RWPE2 (cell line): ENCODE measurements at regions not wholly inside any gene's neighbourhood (a gene's known extent, or its start where the extent isn't known, plus 50 kb on each side); places are given as distances from the start of the nearest gene placed in this dataset.
"Not testable (repeated sequence)": the region's sequence is repeated elsewhere in the genome, so short reads cannot be mapped to it uniquely, and the experiment has no call there.

ENCODE experiments used
- ATAC-seq: fragments of 200-7000 bp; cut with Tn5 transposase; 3 replicates; pipeline ENCODE4 v1.9.1; 2021; ENCODE audit warnings: low read depth
- DNase-seq: peaks from one replicate; pipeline ENCODE4 v3.0.0-alpha.2; 2020; ENCODE audit warnings: low spot score
- H3K27ac ChIP-seq: fragments of 450-650 bp; 2 replicates; pipeline ENCODE4 v1.5.1; 2017; ENCODE audit warnings: mild to moderate bottlenecking; ENCODE audit not compliant: poor library complexity, severe bottlenecking
- H3K27me3 ChIP-seq: fragments of 250-450 bp; sonication (Bioruptor Pico); 2 replicates; pipeline ENCODE4 v1.5.1; 2021; ENCODE audit warnings: mild to moderate bottlenecking, moderate library complexity; ENCODE audit not compliant: insufficient read depth, poor library complexity, severe bottlenecking
- H3K36me3 ChIP-seq: fragments of 250-450 bp; sonication (Bioruptor Pico); 2 replicates; pipeline ENCODE4 v1.5.1; 2020; ENCODE audit warnings: low read depth, mild to moderate bottlenecking, moderate library complexity
- H3K4me1 ChIP-seq: fragments of 250-450 bp; sonication (Bioruptor Pico); 2 replicates; pipeline ENCODE4 v1.5.1; 2021; ENCODE audit warnings: mild to moderate bottlenecking, moderate library complexity; ENCODE audit not compliant: insufficient read depth, poor library complexity, severe bottlenecking
- H3K4me3 ChIP-seq: fragments of 250-450 bp; sonication (Bioruptor Pico); 2 replicates; pipeline ENCODE4 v1.5.1; 2021; ENCODE audit warnings: mild to moderate bottlenecking, moderate library complexity; ENCODE audit not compliant: severe bottlenecking
- H3K9me3 ChIP-seq: fragments of 250-450 bp; sonication (Bioruptor Pico); 2 replicates; pipeline ENCODE4 v1.5.1; 2021; ENCODE audit warnings: mild to moderate bottlenecking, moderate library complexity; ENCODE audit not compliant: severe bottlenecking

GRCh38 chr1:206256935-206257334 is 53.6 kb downstream of the SRGAP2 start:
- H3K27ac ChIP-seq, H3K27me3 ChIP-seq, H3K9me3 ChIP-seq, H3K4me1 ChIP-seq, DNase-seq, H3K36me3 ChIP-seq, ATAC-seq, H3K4me3 ChIP-seq: not testable (repeated sequence)

- H3K4me1 ChIP-seq, DNase-seq, ATAC-seq, H3K27me3 ChIP-seq, H3K36me3 ChIP-seq, H3K4me3 ChIP-seq, H3K9me3 ChIP-seq, H3K27ac ChIP-seq: not testable (repeated sequence)
Measured at GRCh38 chr1:206261473-206261872, 58.1 kb downstream of the SRGAP2 start.

GRCh38 chr1:206262424-206262823 is 59.1 kb downstream of the SRGAP2 start:
- H3K4me3 ChIP-seq, H3K36me3 ChIP-seq, H3K27ac ChIP-seq, H3K27me3 ChIP-seq, H3K4me1 ChIP-seq, DNase-seq, H3K9me3 ChIP-seq: not testable (repeated sequence)
- peak; percentile 91 for ATAC-seq

- not testable (repeated sequence) for ATAC-seq, H3K36me3 ChIP-seq, H3K27me3 ChIP-seq, H3K4me1 ChIP-seq, H3K9me3 ChIP-seq, H3K27ac ChIP-seq, H3K4me3 ChIP-seq, DNase-seq
Measured at GRCh38 chr1:206264916-206265315, 61.6 kb downstream of the SRGAP2 start.

GRCh38 chr1:206271153-206271552 is 67.8 kb downstream of the SRGAP2 start:
- not testable (repeated sequence) for H3K4me3 ChIP-seq, H3K27me3 ChIP-seq, H3K27ac ChIP-seq, H3K9me3 ChIP-seq, H3K36me3 ChIP-seq, ATAC-seq, H3K4me1 ChIP-seq, DNase-seq

GRCh38 chr1:206273104-206273503 is 69.8 kb downstream of the SRGAP2 start:
- DNase-seq, H3K27me3 ChIP-seq, H3K9me3 ChIP-seq, H3K4me1 ChIP-seq, H3K36me3 ChIP-seq, H3K27ac ChIP-seq, H3K4me3 ChIP-seq, ATAC-seq: not testable (repeated sequence)

GRCh38 chr1:206276143-206276542 is 72.8 kb downstream of the SRGAP2 start:
- not testable (repeated sequence) for H3K27me3 ChIP-seq, ATAC-seq, H3K9me3 ChIP-seq, DNase-seq, H3K27ac ChIP-seq, H3K4me3 ChIP-seq, H3K36me3 ChIP-seq, H3K4me1 ChIP-seq

- not testable (repeated sequence) for H3K36me3 ChIP-seq, H3K27me3 ChIP-seq, H3K9me3 ChIP-seq, DNase-seq, ATAC-seq, H3K4me3 ChIP-seq, H3K27ac ChIP-seq, H3K4me1 ChIP-seq
Measured at GRCh38 chr1:206278683-206279082, 75.3 kb downstream of the SRGAP2 start.

GRCh38 chr1:206280683-206281082 is 77.3 kb downstream of the SRGAP2 start:
- H3K4me1 ChIP-seq, H3K27ac ChIP-seq, DNase-seq, H3K36me3 ChIP-seq, H3K4me3 ChIP-seq, H3K27me3 ChIP-seq, H3K9me3 ChIP-seq: not testable (repeated sequence)
- ATAC-seq = peak; percentile 32; the same call in 1 of the 3 replicates

GRCh38 chr1:206281912-206282654 is 78.7 kb downstream of the SRGAP2 start:
- not testable (repeated sequence) for H3K36me3 ChIP-seq, H3K4me1 ChIP-seq, H3K27ac ChIP-seq, H3K27me3 ChIP-seq, DNase-seq, H3K4me3 ChIP-seq, H3K9me3 ChIP-seq
- peak; percentile 93 for ATAC-seq

- not testable (repeated sequence) for H3K4me3 ChIP-seq, H3K27me3 ChIP-seq, H3K36me3 ChIP-seq, H3K4me1 ChIP-seq, H3K9me3 ChIP-seq, ATAC-seq, H3K27ac ChIP-seq, DNase-seq
Measured at GRCh38 chr1:206285024-206285960, 82.0 kb downstream of the SRGAP2 start.
